Astrocyte of the spinal cord (primary cell): ENCODE measurements at regions not wholly inside any gene's neighbourhood (a gene's known extent, or its start where the extent isn't known, plus 50 kb on each side); places are given as distances from the start of the nearest gene placed in this dataset.

ENCODE experiments used
- DNase-seq: peaks from one replicate; pipeline ENCODE4 v3.0.0; 2011; ENCODE audit warnings: low read depth, low spot score
- H3K4me3 ChIP-seq: 2 replicates; pipeline ENCODE4 v1.5.1; 2011; ENCODE audit warnings: low read depth, mild to moderate bottlenecking, low read length, moderate library complexity
- CTCF ChIP-seq: IDR thresholded peaks from 2 replicates; pipeline ENCODE4 v1.5.1; 2012; ENCODE audit warnings: low read depth, mild to moderate bottlenecking, low read length, inconsistent platforms
- in situ Hi-C: cut with HindIII; loops from 2 replicates; pipeline ENCODE4 v1.10.0; 2017; ENCODE audit warnings: low sequenced_read_pairs

GRCh38 chr15:98280284-98280975 lies 319.9 kb downstream of the ARRDC4 start:
- no peak for DNase-seq
- in situ Hi-C loops, result no loop called here
- H3K4me3 ChIP-seq, result no peak overlapping the region
- TF ChIP-seq CTCF, result no peak

GRCh38 chr15:98281130-98281529 lies 320.6 kb downstream of the ARRDC4 start:
- no peak for TF ChIP-seq CTCF
- H3K4me3 ChIP-seq, result no peak overlapping the region
- in situ Hi-C loops, result no loop called here
- no peak for DNase-seq

GRCh38 chr15:98282656-98283332 lies 322.3 kb downstream of the ARRDC4 start:
- H3K4me3 ChIP-seq, result no peak overlapping the region
- DNase-seq, result no peak
- no peak for TF ChIP-seq CTCF
- in situ Hi-C loops, result no loop called here

GRCh38 chr15:98286200-98286599 lies 325.7 kb downstream of the ARRDC4 start:
- DNase-seq, result no peak
- no peak overlapping the region for H3K4me3 ChIP-seq
- in situ Hi-C loops, result no loop called here
- TF ChIP-seq CTCF, result no peak

GRCh38 chr15:98286831-98287230 lies 326.3 kb downstream of the ARRDC4 start:
- no peak for DNase-seq
- in situ Hi-C loops, result no loop called here
- TF ChIP-seq CTCF, result no peak
- H3K4me3 ChIP-seq, result no peak overlapping the region

GRCh38 chr15:98288091-98288590 lies 327.6 kb downstream of the ARRDC4 start:
- no peak for TF ChIP-seq CTCF
- in situ Hi-C loops, result no loop called here
- H3K4me3 ChIP-seq, result no peak overlapping the region
- no peak for DNase-seq
